H1 (cell line): ENCODE measurements at regions not wholly inside any gene's neighbourhood (a gene's known extent, or its start where the extent isn't known, plus 50 kb on each side); places are given as distances from the start of the nearest gene placed in this dataset.

Source experiments
- BCL11A ChIP-seq, 2 experiments: IDR thresholded peaks; one replicate each; pipeline ENCODE4 v1.6.1; 2011; ENCODE audit warnings: low read depth in 2 of 2, low read length in 2 of 2, mild to moderate bottlenecking in 2 of 2
- EP300 ChIP-seq, 2 experiments: IDR thresholded peaks; 1 replicate in 1 of 2; 2 replicates in 1 of 2; pipeline ENCODE4 v1.6.1; 2011 to 2012; ENCODE audit warnings: low read depth in 2 of 2, low read length in 2 of 2, mild to moderate bottlenecking in 2 of 2, borderline replicate concordance in 1 of 2, inconsistent platforms in 1 of 2, moderate library complexity in 1 of 2
- TF ChIP-seq, protein P1 (sequence below): fragments of 300-600 bp; sonication (generic); IDR thresholded peaks from 2 replicates; pipeline ENCODE4 v1.7.1; 2012; ENCODE audit warnings: low read length, moderate library complexity, mild to moderate bottlenecking, inconsistent platforms; ENCODE audit not compliant: insufficient replicate concordance

DNA sequence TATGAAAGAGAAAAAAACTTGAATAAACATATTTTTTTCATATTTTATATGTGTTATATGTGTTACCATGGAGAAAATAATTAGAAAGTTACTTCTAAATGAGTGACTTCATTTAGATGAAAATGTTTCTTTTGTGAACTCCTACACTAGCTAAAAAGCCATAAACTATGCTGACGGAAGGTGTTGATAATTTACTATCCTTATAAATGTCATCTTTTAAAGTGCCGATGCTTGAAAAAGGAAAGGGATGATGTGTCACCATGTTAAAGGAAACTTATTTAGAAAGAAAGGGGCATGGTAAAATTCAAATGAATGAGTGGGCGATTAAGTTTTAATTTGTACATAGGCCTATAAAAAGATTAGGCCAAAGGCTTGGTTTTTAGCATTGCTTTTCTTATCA is 133.8 kb downstream of the SPRY1 start (continued):
- TF ChIP-seq, protein P1, sequence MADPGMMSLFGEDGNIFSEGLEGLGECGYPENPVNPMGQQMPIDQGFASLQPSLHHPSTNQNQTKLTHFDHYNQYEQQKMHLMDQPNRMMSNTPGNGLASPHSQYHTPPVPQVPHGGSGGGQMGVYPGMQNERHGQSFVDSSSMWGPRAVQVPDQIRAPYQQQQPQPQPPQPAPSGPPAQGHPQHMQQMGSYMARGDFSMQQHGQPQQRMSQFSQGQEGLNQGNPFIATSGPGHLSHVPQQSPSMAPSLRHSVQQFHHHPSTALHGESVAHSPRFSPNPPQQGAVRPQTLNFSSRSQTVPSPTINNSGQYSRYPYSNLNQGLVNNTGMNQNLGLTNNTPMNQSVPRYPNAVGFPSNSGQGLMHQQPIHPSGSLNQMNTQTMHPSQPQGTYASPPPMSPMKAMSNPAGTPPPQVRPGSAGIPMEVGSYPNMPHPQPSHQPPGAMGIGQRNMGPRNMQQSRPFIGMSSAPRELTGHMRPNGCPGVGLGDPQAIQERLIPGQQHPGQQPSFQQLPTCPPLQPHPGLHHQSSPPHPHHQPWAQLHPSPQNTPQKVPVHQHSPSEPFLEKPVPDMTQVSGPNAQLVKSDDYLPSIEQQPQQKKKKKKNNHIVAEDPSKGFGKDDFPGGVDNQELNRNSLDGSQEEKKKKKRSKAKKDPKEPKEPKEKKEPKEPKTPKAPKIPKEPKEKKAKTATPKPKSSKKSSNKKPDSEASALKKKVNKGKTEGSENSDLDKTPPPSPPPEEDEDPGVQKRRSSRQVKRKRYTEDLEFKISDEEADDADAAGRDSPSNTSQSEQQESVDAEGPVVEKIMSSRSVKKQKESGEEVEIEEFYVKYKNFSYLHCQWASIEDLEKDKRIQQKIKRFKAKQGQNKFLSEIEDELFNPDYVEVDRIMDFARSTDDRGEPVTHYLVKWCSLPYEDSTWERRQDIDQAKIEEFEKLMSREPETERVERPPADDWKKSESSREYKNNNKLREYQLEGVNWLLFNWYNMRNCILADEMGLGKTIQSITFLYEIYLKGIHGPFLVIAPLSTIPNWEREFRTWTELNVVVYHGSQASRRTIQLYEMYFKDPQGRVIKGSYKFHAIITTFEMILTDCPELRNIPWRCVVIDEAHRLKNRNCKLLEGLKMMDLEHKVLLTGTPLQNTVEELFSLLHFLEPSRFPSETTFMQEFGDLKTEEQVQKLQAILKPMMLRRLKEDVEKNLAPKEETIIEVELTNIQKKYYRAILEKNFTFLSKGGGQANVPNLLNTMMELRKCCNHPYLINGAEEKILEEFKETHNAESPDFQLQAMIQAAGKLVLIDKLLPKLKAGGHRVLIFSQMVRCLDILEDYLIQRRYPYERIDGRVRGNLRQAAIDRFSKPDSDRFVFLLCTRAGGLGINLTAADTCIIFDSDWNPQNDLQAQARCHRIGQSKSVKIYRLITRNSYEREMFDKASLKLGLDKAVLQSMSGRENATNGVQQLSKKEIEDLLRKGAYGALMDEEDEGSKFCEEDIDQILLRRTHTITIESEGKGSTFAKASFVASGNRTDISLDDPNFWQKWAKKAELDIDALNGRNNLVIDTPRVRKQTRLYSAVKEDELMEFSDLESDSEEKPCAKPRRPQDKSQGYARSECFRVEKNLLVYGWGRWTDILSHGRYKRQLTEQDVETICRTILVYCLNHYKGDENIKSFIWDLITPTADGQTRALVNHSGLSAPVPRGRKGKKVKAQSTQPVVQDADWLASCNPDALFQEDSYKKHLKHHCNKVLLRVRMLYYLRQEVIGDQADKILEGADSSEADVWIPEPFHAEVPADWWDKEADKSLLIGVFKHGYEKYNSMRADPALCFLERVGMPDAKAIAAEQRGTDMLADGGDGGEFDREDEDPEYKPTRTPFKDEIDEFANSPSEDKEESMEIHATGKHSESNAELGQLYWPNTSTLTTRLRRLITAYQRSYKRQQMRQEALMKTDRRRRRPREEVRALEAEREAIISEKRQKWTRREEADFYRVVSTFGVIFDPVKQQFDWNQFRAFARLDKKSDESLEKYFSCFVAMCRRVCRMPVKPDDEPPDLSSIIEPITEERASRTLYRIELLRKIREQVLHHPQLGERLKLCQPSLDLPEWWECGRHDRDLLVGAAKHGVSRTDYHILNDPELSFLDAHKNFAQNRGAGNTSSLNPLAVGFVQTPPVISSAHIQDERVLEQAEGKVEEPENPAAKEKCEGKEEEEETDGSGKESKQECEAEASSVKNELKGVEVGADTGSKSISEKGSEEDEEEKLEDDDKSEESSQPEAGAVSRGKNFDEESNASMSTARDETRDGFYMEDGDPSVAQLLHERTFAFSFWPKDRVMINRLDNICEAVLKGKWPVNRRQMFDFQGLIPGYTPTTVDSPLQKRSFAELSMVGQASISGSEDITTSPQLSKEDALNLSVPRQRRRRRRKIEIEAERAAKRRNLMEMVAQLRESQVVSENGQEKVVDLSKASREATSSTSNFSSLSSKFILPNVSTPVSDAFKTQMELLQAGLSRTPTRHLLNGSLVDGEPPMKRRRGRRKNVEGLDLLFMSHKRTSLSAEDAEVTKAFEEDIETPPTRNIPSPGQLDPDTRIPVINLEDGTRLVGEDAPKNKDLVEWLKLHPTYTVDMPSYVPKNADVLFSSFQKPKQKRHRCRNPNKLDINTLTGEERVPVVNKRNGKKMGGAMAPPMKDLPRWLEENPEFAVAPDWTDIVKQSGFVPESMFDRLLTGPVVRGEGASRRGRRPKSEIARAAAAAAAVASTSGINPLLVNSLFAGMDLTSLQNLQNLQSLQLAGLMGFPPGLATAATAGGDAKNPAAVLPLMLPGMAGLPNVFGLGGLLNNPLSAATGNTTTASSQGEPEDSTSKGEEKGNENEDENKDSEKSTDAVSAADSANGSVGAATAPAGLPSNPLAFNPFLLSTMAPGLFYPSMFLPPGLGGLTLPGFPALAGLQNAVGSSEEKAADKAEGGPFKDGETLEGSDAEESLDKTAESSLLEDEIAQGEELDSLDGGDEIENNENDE, result no peak
- no peak for TF ChIP-seq BCL11A (IDR thresholded peaks at IDR 0.05; ENCODE audit: low read depth in 2 of 2, low read length in 2 of 2)
- TF ChIP-seq EP300 (IDR thresholded peaks at IDR 0.05; ENCODE audit: borderline replicate concordance in 1 of 2, low read depth in 2 of 2, low read length in 2 of 2), result no peak
